ENCODE measurements at regions not wholly inside any gene's neighbourhood (a gene's known extent, or its start where the extent isn't known, plus 50 kb on each side); places are given as distances from the start of the nearest gene placed in this dataset.

- TF ChIP-seq CTCF (conservative IDR thresholded peaks at IDR 0.05; ENCODE audit: low read depth, low read length): no peak
- TF ChIP-seq EZH2 (IDR thresholded peaks at IDR 0.05; ENCODE audit: borderline replicate concordance, low read depth, low read length, poor library complexity, severe bottlenecking): no peak
Measured at GRCh38 chr2:116238511-116238910, 1576.0 kb upstream of the DDX18 start.
